Adrenal gland (tissue), 9 donors: ENCODE measurements at regions not wholly inside any gene's neighbourhood (a gene's known extent, or its start where the extent isn't known, plus 50 kb on each side); places are given as distances from the start of the nearest gene placed in this dataset.
"Not testable (repeated sequence)": the region's sequence is repeated elsewhere in the genome, so short reads cannot be mapped to it uniquely, and the experiment has no call there.

Source experiments
- DNase-seq, 7 donors: peaks; one replicate each; pipeline ENCODE4 v3.0.0-alpha.2; 2019 to 2020
- H3K27ac ChIP-seq, 5 donors: fragments of 200-600 bp; sonication (generic) in 4 of 5; 1 replicate in 3 of 5; 2 replicates in 2 of 5; pipeline versions ENCODE4 v1.5.1 to v1.8.0; 2016 to 2020; ENCODE audit warnings: mild to moderate bottlenecking in 1 of 5
- H3K27me3 ChIP-seq: fragments of 200-600 bp; 2 replicates; pipeline ENCODE4 v1.8.0; 2021
- H3K36me3 ChIP-seq, 2 donors: fragments of 200-600 bp; replicated peaks in 1 of 2; 1 replicate in 1 of 2; 2 replicates in 1 of 2; pipeline versions ENCODE4 v1.5.1 to v1.8.0; 2018 to 2022
- H3K4me1 ChIP-seq, 2 donors: fragments of 200-600 bp; replicated peaks in 1 of 2; 1 replicate in 1 of 2; 2 replicates in 1 of 2; pipeline versions ENCODE4 v1.5.1 to v1.8.0; 2018 to 2021
- H3K4me3 ChIP-seq, 4 donors: fragments of 200-600 bp; sonication (generic) in 3 of 4; one replicate each; pipeline ENCODE4 v1.5.1; 2016 to 2018
- H3K9me3 ChIP-seq, 3 donors: fragments of 200-600 bp; sonication (generic) in 1 of 3; replicated peaks in 1 of 3; 1 replicate in 2 of 3; 2 replicates in 1 of 3; pipeline versions ENCODE4 v1.5.1 to v1.8.0; 2016 to 2021
- CTCF ChIP-seq, 6 experiments: fragments of 450-650 bp in 4 of 6; fragments of 200-600 bp in 2 of 6; sonication (generic) in 1 of 6; IDR thresholded peaks; 1 replicate in 5 of 6; 2 replicates in 1 of 6; pipeline versions ENCODE4 v1.5.1 to v1.8.0; 2016 to 2021; ENCODE audit warnings: antibody characterized with exemption in 6 of 6, mild to moderate bottlenecking in 2 of 6, moderate library complexity in 1 of 6
- POLR2A ChIP-seq, 2 donors: fragments of 450-650 bp; IDR thresholded peaks; one replicate each; pipeline ENCODE4 v1.6.1; 2017; ENCODE audit warnings: antibody characterized with exemption in 2 of 2, mild to moderate bottlenecking in 2 of 2, moderate library complexity in 1 of 2
- WGBS, 4 donors: extraction: QIAGEN DNeasy Blood & Tissue Kit in 2 of 4; methylation state at CpG; one replicate each; pipeline versions ENCODE4 v1.1.5 to v1.1.7; 2013 to 2017; 5-methylcytosine and 5-hydroxymethylcytosine counted together
- intact Hi-C, 2 donors: fragments of 100-400 bp; cut with DNase I; formaldehyde crosslinking; loops; one replicate each; pipeline versions ENCODE4 v1.14.1 to v1.15.0; 2022 to 2023
- donor health status: healthy with polysubstance abuse.
- donor health status: Bipolar disorder and iron deficiency.
- donor health status: DM: yes; HTN: yes; CAD: no.
- donor health status: DM: no; HTN: no; CAD: no.
- donor health status: DM: no; HTN: no; CAD: no.

GRCh38 chr3:99562990-99563607 is 75.3 kb upstream of the COL8A1 start:
- H3K9me3 ChIP-seq, result no peaks in the 10 kb centered on the region
- no peak overlapping the region for H3K27ac ChIP-seq
- DNase-seq, result no peak
- 56 to 86% (median 71%) methylated on average over 1 of the region's 1 CpG for WGBS, 4 donors
- intact Hi-C loops, result no loop called here
- TF ChIP-seq CTCF (IDR thresholded peaks at IDR 0.05) (no peak), POLR2A (IDR thresholded peaks at IDR 0.05) (no peak)
- no peaks in the 10 kb centered on the region for H3K27me3 ChIP-seq
- H3K4me1 ChIP-seq, result no peaks in the 10 kb centered on the region
- H3K36me3 ChIP-seq, result no peaks in the 10 kb centered on the region
- no peak overlapping the region for H3K4me3 ChIP-seq

GRCh38 chr3:99562138-99562537 is 76.3 kb upstream of the COL8A1 start:
- peak in 1 of 7 donors; percentile 9 for DNase-seq
- H3K4me1 ChIP-seq, result no peaks in the 10 kb centered on the region
- H3K36me3 ChIP-seq, result no peaks in the 10 kb centered on the region
- intact Hi-C loops, result no loop called here
- H3K9me3 ChIP-seq, result no peaks in the 10 kb centered on the region
- H3K27me3 ChIP-seq, result no peaks in the 10 kb centered on the region
- TF ChIP-seq CTCF (IDR thresholded peaks at IDR 0.05), result no peak
- TF ChIP-seq POLR2A (IDR thresholded peaks at IDR 0.05), result no peak
- 16 to 31% (median 24%) methylated on average over 1 of the region's 1 CpG for WGBS, 4 donors
- no peak overlapping the region for H3K27ac ChIP-seq
- no peak overlapping the region for H3K4me3 ChIP-seq

DNA sequence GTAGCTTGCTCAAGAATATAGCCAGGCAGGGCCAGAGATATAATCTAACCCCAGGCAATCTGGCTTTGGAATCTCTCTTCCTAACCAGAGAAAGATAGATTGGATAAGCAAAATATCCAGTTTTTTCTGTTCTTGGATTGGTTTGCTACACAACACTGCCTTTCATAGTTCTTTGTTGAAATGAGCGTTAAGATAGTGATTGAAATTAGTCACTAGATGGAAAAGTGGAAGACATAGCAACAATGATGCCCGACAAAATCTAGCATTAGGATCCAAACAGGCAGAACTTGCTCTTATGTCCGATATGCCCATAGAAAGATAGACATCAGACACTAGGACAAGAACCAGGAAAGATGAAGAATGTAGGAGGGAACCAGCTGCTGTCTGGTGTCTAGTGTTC is 77.3 kb upstream of the COL8A1 start:
- no peaks in the 10 kb centered on the region for H3K9me3 ChIP-seq
- no peak for DNase-seq
- intact Hi-C loops, result no loop called here
- no peak overlapping the region for H3K27ac ChIP-seq
- H3K4me3 ChIP-seq, result no peak overlapping the region
- H3K4me1 ChIP-seq, result no peaks in the 10 kb centered on the region
- no peaks in the 10 kb centered on the region for H3K27me3 ChIP-seq
- 69 to 81% (median 78%) methylated on average over 3 of the region's 3 CpGs for WGBS, 4 donors
- TF ChIP-seq CTCF (IDR thresholded peaks at IDR 0.05) (no peak), POLR2A (IDR thresholded peaks at IDR 0.05) (no peak)
- H3K36me3 ChIP-seq, result no peaks in the 10 kb centered on the region

DNA sequence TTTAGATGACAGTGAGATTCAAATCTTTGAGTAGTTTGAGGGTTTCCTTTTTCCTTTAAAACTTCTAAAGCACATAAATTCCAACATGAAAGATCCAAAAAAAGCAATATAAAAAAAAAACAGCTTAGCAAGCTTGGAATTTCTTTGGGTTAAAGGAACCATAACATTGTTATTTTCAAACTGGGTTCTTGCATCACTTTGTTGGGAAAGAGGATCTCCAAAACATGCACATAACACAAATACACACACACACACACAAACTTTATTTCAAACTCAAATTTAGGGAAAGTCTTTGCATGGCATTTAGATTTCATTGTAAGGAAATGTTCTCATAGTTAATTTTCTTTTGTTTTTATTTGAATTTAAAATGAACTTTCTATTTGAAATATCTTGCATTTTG is 79.2 kb upstream of the COL8A1 start:
- H3K4me1 ChIP-seq, result no peaks in the 10 kb centered on the region
- intact Hi-C loops, result no loop called here
- no peaks in the 10 kb centered on the region for H3K36me3 ChIP-seq
- DNase-seq, result no peak
- no peak overlapping the region for H3K4me3 ChIP-seq
- no peak for TF ChIP-seq POLR2A (IDR thresholded peaks at IDR 0.05)
- H3K9me3 ChIP-seq, result no peaks in the 10 kb centered on the region
- H3K27me3 ChIP-seq, result no peaks in the 10 kb centered on the region
- H3K27ac ChIP-seq, result no peak overlapping the region

- DNase-seq, H3K9me3 ChIP-seq, H3K4me1 ChIP-seq, H3K27ac ChIP-seq, H3K36me3 ChIP-seq, H3K4me3 ChIP-seq, H3K27me3 ChIP-seq, intact Hi-C loops: not testable (repeated sequence)
- 88 to 94% (median 92%) methylated on average over 5 of the region's 5 CpGs for WGBS, 4 donors
Observed at GRCh38 chr3:99555885-99556284, 82.5 kb upstream of the COL8A1 start.
